ENCODE measurements at regions not wholly inside any gene's neighbourhood (a gene's known extent, or its start where the extent isn't known, plus 50 kb on each side); places are given as distances from the start of the nearest gene placed in this dataset.
A peak's percentile ranks its signal among the peaks of the same experiment; 100 is the strongest.

- Histone ChIP-seq H2BK120ac (ENCODE audit: insufficient read depth, low read length, poor library complexity) (no peak overlapping the region), H3K36me3 (ENCODE audit: control insufficient read depth in 1 of 2, insufficient read depth in 2 of 2, low read length in 2 of 2) (no peaks in the 10 kb centered on the region), H3K23ac (ENCODE audit: low read length) (no peak overlapping the region), H3K27me3 (ENCODE audit: insufficient read depth, low read length) (no peaks in the 10 kb centered on the region), H4K12ac (ENCODE audit: low read depth, low read length) (no peak overlapping the region), H3K9me3 (ENCODE audit: insufficient read depth, low read depth, low read length) (peaks cover 3% of the 10 kb centered on the region), H2AK5ac (ENCODE audit: low read length) (no peak overlapping the region), H4K8ac (ENCODE audit: low read depth, low read length) (no peak overlapping the region), H3K9ac (ENCODE audit: low read length) (no peak overlapping the region), H3K18ac (ENCODE audit: low read length) (no peak overlapping the region), H3K4me2 (ENCODE audit: low read length) (no peak overlapping the region), H2AFZ (ENCODE audit: insufficient read depth, low read length, poor library complexity) (no peak overlapping the region), H2BK5ac (ENCODE audit: low read depth, low read length, poor library complexity) (no peak overlapping the region), H3K27ac (ENCODE audit: low read depth, low read length) (no peak overlapping the region), H3K79me1 (ENCODE audit: low read length) (no peaks in the 10 kb centered on the region), H4K91ac (ENCODE audit: low read depth, low read length) (no peak overlapping the region), H3K4ac (ENCODE audit: low read depth, low read length) (no peak overlapping the region), H3K4me3 (ENCODE audit: low read depth, low read length) (no peak overlapping the region), H3K14ac (ENCODE audit: low read length) (no peak overlapping the region), H3K79me2 (ENCODE audit: control insufficient read depth, insufficient read depth, low read length, poor library complexity) (no peaks in the 10 kb centered on the region), H3K4me1 (ENCODE audit: control insufficient read depth in 1 of 2, insufficient read depth in 2 of 2, low read length in 2 of 2) (no peaks in the 10 kb centered on the region), H2BK12ac (ENCODE audit: low read length) (no peak overlapping the region)
- WGBS (ENCODE audit: extremely low coverage, insufficient coverage, insufficient read length), result no CpG with 5 or more reads among the region's 21 CpGs
- DNase-seq, result no peak
Measured at GRCh38 chr22:44407987-44408828, 89.8 kb downstream of the RTL6 start.

- H2BK120ac ChIP-seq (ENCODE audit: insufficient read depth, low read length, poor library complexity), result no peak overlapping the region
- H3K9ac ChIP-seq (ENCODE audit: low read length), result no peak overlapping the region
- no peak overlapping the region for H3K18ac ChIP-seq (ENCODE audit: low read length)
- no peak overlapping the region for H4K12ac ChIP-seq (ENCODE audit: low read depth, low read length)
- no peak overlapping the region for H3K4me2 ChIP-seq (ENCODE audit: low read length)
- no peaks in the 10 kb centered on the region for H3K27me3 ChIP-seq (ENCODE audit: insufficient read depth, low read length)
- H3K23ac ChIP-seq (ENCODE audit: low read length), result no peak overlapping the region
- no peak for DNase-seq
- H2BK5ac ChIP-seq (ENCODE audit: low read depth, low read length, poor library complexity), result no peak overlapping the region
- H3K14ac ChIP-seq (ENCODE audit: low read length), result no peak overlapping the region
- WGBS (ENCODE audit: extremely low coverage, insufficient coverage, insufficient read length), result no CpG with 5 or more reads among the region's 23 CpGs
- no peak overlapping the region for H4K91ac ChIP-seq (ENCODE audit: low read depth, low read length)
- H2BK12ac ChIP-seq (ENCODE audit: low read length), result no peak overlapping the region
- no peaks in the 10 kb centered on the region for H3K79me1 ChIP-seq (ENCODE audit: low read length)
- no peaks in the 10 kb centered on the region for H3K4me1 ChIP-seq (ENCODE audit: control insufficient read depth in 1 of 2, insufficient read depth in 2 of 2, low read length in 2 of 2)
- H3K4ac ChIP-seq (ENCODE audit: low read depth, low read length), result no peak overlapping the region
- H2AFZ ChIP-seq (ENCODE audit: insufficient read depth, low read length, poor library complexity), result no peak overlapping the region
- no peaks in the 10 kb centered on the region for H3K36me3 ChIP-seq (ENCODE audit: control insufficient read depth in 1 of 2, insufficient read depth in 2 of 2, low read length in 2 of 2)
- no peak overlapping the region for H2AK5ac ChIP-seq (ENCODE audit: low read length)
- no peak overlapping the region for H3K27ac ChIP-seq (ENCODE audit: low read depth, low read length)
- H4K8ac ChIP-seq (ENCODE audit: low read depth, low read length), result no peak overlapping the region
- no peak overlapping the region for H3K4me3 ChIP-seq (ENCODE audit: low read depth, low read length)
- peaks cover 6% of the 10 kb centered on the region for H3K9me3 ChIP-seq (ENCODE audit: insufficient read depth, low read depth, low read length)
- H3K79me2 ChIP-seq (ENCODE audit: control insufficient read depth, insufficient read depth, low read length, poor library complexity), result no peaks in the 10 kb centered on the region
Measured at GRCh38 chr22:44407171-44407986, 90.7 kb downstream of the RTL6 start.

GRCh38 chr22:44406341-44407170 lies 91.5 kb downstream of the RTL6 start:
- Histone ChIP-seq H3K23ac (ENCODE audit: low read length) (no peak overlapping the region), H2AK5ac (ENCODE audit: low read length) (no peak overlapping the region), H3K4me1 (ENCODE audit: control insufficient read depth in 1 of 2, insufficient read depth in 2 of 2, low read length in 2 of 2) (no peaks in the 10 kb centered on the region), H3K27me3 (ENCODE audit: insufficient read depth, low read length) (no peaks in the 10 kb centered on the region), H3K14ac (ENCODE audit: low read length) (no peak overlapping the region), H4K12ac (ENCODE audit: low read depth, low read length) (no peak overlapping the region), H3K18ac (ENCODE audit: low read length) (no peak overlapping the region), H3K9me3 (ENCODE audit: insufficient read depth, low read depth, low read length) (peaks cover 6% of the 10 kb centered on the region), H3K9ac (ENCODE audit: low read length) (no peak overlapping the region), H2AFZ (ENCODE audit: insufficient read depth, low read length, poor library complexity) (no peak overlapping the region), H3K79me2 (ENCODE audit: control insufficient read depth, insufficient read depth, low read length, poor library complexity) (no peaks in the 10 kb centered on the region), H2BK120ac (ENCODE audit: insufficient read depth, low read length, poor library complexity) (no peak overlapping the region), H3K4me3 (ENCODE audit: low read depth, low read length) (no peak overlapping the region), H2BK5ac (ENCODE audit: low read depth, low read length, poor library complexity) (no peak overlapping the region), H4K8ac (ENCODE audit: low read depth, low read length) (no peak overlapping the region), H3K27ac (ENCODE audit: low read depth, low read length) (no peak overlapping the region), H3K36me3 (ENCODE audit: control insufficient read depth in 1 of 2, insufficient read depth in 2 of 2, low read length in 2 of 2) (no peaks in the 10 kb centered on the region), H2BK12ac (ENCODE audit: low read length) (no peak overlapping the region), H3K4me2 (ENCODE audit: low read length) (no peak overlapping the region), H3K79me1 (ENCODE audit: low read length) (no peaks in the 10 kb centered on the region), H3K4ac (ENCODE audit: low read depth, low read length) (no peak overlapping the region), H4K91ac (ENCODE audit: low read depth, low read length) (no peak overlapping the region)
- no CpG with 5 or more reads among the region's 13 CpGs for WGBS (ENCODE audit: extremely low coverage, insufficient coverage, insufficient read length)
- DNase-seq, result peak; percentile 15 to 36

GRCh38 chr22:44405661-44406060 lies 92.4 kb downstream of the RTL6 start:
- H3K4me2 ChIP-seq (ENCODE audit: low read length), result no peak overlapping the region
- H3K9ac ChIP-seq (ENCODE audit: low read length), result no peak overlapping the region
- no peak overlapping the region for H4K8ac ChIP-seq (ENCODE audit: low read depth, low read length)
- H3K27ac ChIP-seq (ENCODE audit: low read depth, low read length), result no peak overlapping the region
- H2BK120ac ChIP-seq (ENCODE audit: insufficient read depth, low read length, poor library complexity), result no peak overlapping the region
- no peaks in the 10 kb centered on the region for H3K4me1 ChIP-seq (ENCODE audit: control insufficient read depth in 1 of 2, insufficient read depth in 2 of 2, low read length in 2 of 2)
- no peak overlapping the region for H3K14ac ChIP-seq (ENCODE audit: low read length)
- H3K23ac ChIP-seq (ENCODE audit: low read length), result no peak overlapping the region
- no CpG with 5 or more reads among the region's 2 CpGs for WGBS (ENCODE audit: extremely low coverage, insufficient coverage, insufficient read length)
- H2BK12ac ChIP-seq (ENCODE audit: low read length), result no peak overlapping the region
- H3K79me1 ChIP-seq (ENCODE audit: low read length), result no peaks in the 10 kb centered on the region
- H3K79me2 ChIP-seq (ENCODE audit: control insufficient read depth, insufficient read depth, low read length, poor library complexity), result no peaks in the 10 kb centered on the region
- H4K12ac ChIP-seq (ENCODE audit: low read depth, low read length), result no peak overlapping the region
- H3K36me3 ChIP-seq (ENCODE audit: control insufficient read depth in 1 of 2, insufficient read depth in 2 of 2, low read length in 2 of 2), result no peaks in the 10 kb centered on the region
- H3K9me3 ChIP-seq (ENCODE audit: insufficient read depth, low read depth, low read length), result peaks cover 6% of the 10 kb centered on the region
- H3K4me3 ChIP-seq (ENCODE audit: low read depth, low read length), result no peak overlapping the region
- H3K18ac ChIP-seq (ENCODE audit: low read length), result no peak overlapping the region
- no peak overlapping the region for H2BK5ac ChIP-seq (ENCODE audit: low read depth, low read length, poor library complexity)
- no peak overlapping the region for H2AFZ ChIP-seq (ENCODE audit: insufficient read depth, low read length, poor library complexity)
- H4K91ac ChIP-seq (ENCODE audit: low read depth, low read length), result no peak overlapping the region
- no peak overlapping the region for H2AK5ac ChIP-seq (ENCODE audit: low read length)
- no peak overlapping the region for H3K4ac ChIP-seq (ENCODE audit: low read depth, low read length)
- H3K27me3 ChIP-seq (ENCODE audit: insufficient read depth, low read length), result no peaks in the 10 kb centered on the region
- DNase-seq, result no peak

Measured in trophoblast cell (in vitro differentiated cells and primary cell).